ENCODE measurements at regions not wholly inside any gene's neighbourhood (a gene's known extent, or its start where the extent isn't known, plus 50 kb on each side); places are given as distances from the start of the nearest gene placed in this dataset.

DNA sequence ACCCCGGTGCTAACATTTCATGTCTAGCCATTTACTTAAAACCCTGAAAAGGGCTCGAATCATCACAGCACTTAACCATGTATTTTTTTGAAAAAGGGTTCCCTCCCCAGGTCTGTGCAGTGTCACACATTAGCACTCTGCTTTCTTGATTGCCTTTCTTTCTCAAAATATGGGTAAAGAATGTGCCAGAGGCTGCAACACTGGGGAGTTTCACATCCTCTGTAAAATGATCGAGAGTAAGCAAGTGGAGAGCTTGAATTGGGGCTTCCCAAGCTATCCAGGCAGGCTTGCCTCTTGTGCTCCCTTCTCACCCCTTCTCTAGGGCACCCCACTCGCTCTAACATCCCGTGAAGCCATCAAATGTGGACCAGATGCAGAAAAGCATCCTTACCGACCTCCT, 177.0 kb upstream of the CCDC68 start:
- no peaks in the 10 kb centered on the region for H3K9me3 ChIP-seq
- H3K27ac ChIP-seq, result no peak overlapping the region
- TF ChIP-seq, protein P1, sequence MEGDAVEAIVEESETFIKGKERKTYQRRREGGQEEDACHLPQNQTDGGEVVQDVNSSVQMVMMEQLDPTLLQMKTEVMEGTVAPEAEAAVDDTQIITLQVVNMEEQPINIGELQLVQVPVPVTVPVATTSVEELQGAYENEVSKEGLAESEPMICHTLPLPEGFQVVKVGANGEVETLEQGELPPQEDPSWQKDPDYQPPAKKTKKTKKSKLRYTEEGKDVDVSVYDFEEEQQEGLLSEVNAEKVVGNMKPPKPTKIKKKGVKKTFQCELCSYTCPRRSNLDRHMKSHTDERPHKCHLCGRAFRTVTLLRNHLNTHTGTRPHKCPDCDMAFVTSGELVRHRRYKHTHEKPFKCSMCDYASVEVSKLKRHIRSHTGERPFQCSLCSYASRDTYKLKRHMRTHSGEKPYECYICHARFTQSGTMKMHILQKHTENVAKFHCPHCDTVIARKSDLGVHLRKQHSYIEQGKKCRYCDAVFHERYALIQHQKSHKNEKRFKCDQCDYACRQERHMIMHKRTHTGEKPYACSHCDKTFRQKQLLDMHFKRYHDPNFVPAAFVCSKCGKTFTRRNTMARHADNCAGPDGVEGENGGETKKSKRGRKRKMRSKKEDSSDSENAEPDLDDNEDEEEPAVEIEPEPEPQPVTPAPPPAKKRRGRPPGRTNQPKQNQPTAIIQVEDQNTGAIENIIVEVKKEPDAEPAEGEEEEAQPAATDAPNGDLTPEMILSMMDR (IDR thresholded peaks at IDR 0.05), result no peak
- no peak for TF ChIP-seq POLR2A (IDR thresholded peaks at IDR 0.05)
- TF ChIP-seq EP300 (IDR thresholded peaks at IDR 0.05), result no peak
- no peaks in the 10 kb centered on the region for H3K4me1 ChIP-seq
- no peaks in the 10 kb centered on the region for H3K36me3 ChIP-seq
- 82 to 83% methylated on average over 6 of the region's 6 CpGs for WGBS, 2 donors
- H3K4me3 ChIP-seq, result no peak overlapping the region
- no peak for DNase-seq (ENCODE audit: low spot score in 2 of 2)
- H3K27me3 ChIP-seq, result no peaks in the 10 kb centered on the region

DNA sequence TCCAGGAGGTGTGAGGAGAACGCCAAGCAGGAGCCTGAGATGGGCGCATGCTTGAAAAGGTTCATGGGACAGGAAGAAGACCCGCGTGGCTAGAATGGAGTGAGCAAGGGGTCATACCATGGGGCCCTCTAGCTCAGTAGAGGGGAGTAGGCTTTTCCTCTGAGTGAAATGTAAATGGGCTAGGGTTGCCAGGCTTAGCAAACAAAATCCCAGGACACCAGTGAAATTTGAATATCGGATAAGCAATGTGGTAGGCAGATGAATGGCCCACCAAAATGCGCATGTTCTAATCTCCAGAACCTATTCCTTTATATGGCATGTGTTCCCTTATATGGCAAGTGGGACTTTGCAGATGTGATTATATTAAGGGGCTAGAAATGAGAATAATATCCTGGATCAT, 174.1 kb upstream of the CCDC68 start:
- Histone ChIP-seq H3K27ac (no peak overlapping the region), H3K4me1 (no peaks in the 10 kb centered on the region), H3K4me3 (no peak overlapping the region), H3K9me3 (no peaks in the 10 kb centered on the region), H3K27me3 (no peaks in the 10 kb centered on the region), H3K36me3 (no peaks in the 10 kb centered on the region)
- DNase-seq (ENCODE audit: low spot score in 2 of 2), result no peak
- no peak for TF ChIP-seq POLR2A (IDR thresholded peaks at IDR 0.05)
- TF ChIP-seq, protein P1 (IDR thresholded peaks at IDR 0.05), result no peak
- TF ChIP-seq EP300 (IDR thresholded peaks at IDR 0.05), result no peak
- 95 to 96% methylated on average over 6 of the region's 6 CpGs for WGBS, 2 donors

DNA sequence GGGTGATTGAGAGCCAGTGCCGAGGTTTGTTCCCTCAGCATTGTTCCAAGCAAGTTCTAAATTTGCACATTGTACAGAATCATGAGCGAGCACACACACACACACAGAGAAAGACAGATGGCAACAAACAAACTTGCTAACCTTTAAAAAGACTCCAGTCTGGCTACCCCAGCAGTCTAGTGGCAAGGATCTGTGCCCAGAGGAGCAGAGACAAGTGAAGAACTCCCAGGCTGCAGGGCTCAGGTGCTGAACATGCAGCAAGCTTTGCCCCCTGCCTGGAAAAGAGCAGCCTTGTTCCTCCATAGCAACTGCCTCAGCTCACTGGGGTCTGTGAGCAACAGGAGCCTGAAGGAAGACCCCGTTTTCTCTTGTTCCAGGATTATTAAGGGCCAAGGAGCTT, 169.2 kb upstream of the CCDC68 start:
- Histone ChIP-seq H3K4me3 (no peak overlapping the region), H3K36me3 (no peaks in the 10 kb centered on the region)
- WGBS, 2 donors, result 50 to 64% methylated on average over 3 of the region's 3 CpGs

DNA sequence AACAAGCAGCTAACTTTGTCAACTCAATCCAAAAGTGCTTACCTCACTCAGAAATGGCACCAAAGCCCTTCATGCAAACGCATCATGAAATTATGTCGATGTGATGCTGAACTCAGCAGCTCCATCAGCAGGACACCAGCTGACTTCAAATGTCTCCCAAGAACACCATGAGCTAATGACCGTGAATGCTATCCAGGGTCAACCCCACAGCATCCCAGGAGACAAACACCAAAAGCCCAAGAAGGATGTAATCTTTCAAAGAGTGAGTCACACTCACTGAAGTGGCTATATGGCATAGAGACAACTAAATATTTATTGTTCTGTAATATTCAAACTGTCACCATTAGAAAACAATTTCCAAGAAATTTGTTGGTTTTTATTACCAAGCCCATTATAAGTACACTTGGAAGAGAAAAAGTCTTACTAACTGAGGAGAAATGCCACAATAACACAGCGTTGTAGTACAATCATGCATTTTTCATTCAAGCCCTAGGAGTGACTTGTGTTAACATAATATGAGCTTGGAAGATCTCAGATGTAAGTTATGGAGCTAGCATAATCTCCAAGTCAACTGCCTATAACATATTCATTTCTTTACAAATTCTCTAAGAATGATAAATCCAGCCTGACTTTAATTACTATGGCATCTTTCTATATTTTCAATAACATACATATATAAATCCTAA, 165.0 kb upstream of the CCDC68 start:
- no peak for TF ChIP-seq POLR2A (IDR thresholded peaks at IDR 0.05)
- peak in 1 of 2 donors; percentile 8 for TF ChIP-seq EP300 (IDR thresholded peaks at IDR 0.05)

More for the DNA sequence above, 169.2 kb upstream of the CCDC68 start:
- H3K27ac ChIP-seq, result no peak overlapping the region
- H3K27me3 ChIP-seq, result no peaks in the 10 kb centered on the region
- no peak for DNase-seq (ENCODE audit: low spot score in 2 of 2)
- H3K4me1 ChIP-seq, result no peaks in the 10 kb centered on the region
- TF ChIP-seq, protein P1 (IDR thresholded peaks at IDR 0.05), result no peak
- H3K9me3 ChIP-seq, result no peaks in the 10 kb centered on the region

DNA sequence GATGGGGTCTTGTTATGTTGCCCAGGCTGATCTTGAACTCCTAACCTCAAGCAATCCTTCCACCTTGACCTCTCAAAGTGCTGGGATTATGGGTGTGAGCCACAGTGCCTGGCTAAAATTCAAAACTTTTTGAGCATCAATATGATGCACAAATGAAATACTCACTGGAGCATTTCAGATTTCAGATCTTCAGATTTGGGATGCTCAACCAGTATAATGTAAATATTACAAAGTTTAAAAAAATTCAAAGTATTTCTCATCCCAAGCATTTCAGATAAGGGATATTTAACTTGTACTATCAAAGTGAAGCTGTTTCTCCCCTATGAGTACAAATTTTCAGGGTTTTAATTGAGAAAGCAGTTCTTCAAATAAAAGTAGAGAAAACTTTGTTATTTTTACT, 164.1 kb upstream of the CCDC68 start:
- no peaks in the 10 kb centered on the region for H3K9me3 ChIP-seq
- DNase-seq (ENCODE audit: low spot score in 2 of 2), result no peak
- H3K4me3 ChIP-seq, result no peak overlapping the region
- no peaks in the 10 kb centered on the region for H3K4me1 ChIP-seq
- no peaks in the 10 kb centered on the region for H3K27me3 ChIP-seq
- no peak overlapping the region for H3K27ac ChIP-seq
- H3K36me3 ChIP-seq, result no peaks in the 10 kb centered on the region
- TF ChIP-seq POLR2A (IDR thresholded peaks at IDR 0.05) (no peak), EP300 (IDR thresholded peaks at IDR 0.05) (no peak)
- TF ChIP-seq, protein P1 (IDR thresholded peaks at IDR 0.05), result no peak

More for the DNA sequence above, 165.0 kb upstream of the CCDC68 start:
- Histone ChIP-seq H3K36me3 (no peaks in the 10 kb centered on the region), H3K4me1 (no peaks in the 10 kb centered on the region), H3K27me3 (no peaks in the 10 kb centered on the region), H3K4me3 (no peak overlapping the region), H3K27ac (no peak overlapping the region), H3K9me3 (no peaks in the 10 kb centered on the region)
- no peak for DNase-seq (ENCODE audit: low spot score in 2 of 2)
- WGBS, 2 donors, result 74 to 94% methylated on average over 4 of the region's 4 CpGs
